GM13976 (cell line): ENCODE measurements at regions not wholly inside any gene's neighbourhood (a gene's known extent, or its start where the extent isn't known, plus 50 kb on each side); places are given as distances from the start of the nearest gene placed in this dataset.

ENCODE experiments used
- DNase-seq: peaks from one replicate; pipeline ENCODE4 v3.0.0; 2012; ENCODE audit warnings: low spot score
- in situ Hi-C: fragments of 300-500 bp; cut with MboI; formaldehyde crosslinking; loops from one replicate; pipeline ENCODE4 v1.12.0; 2022; ENCODE audit warnings: low sequenced_read_pairs, mixed read lengths, inconsistent platforms; ENCODE audit not compliant: unreplicated experiment
- TF ChIP-seq, protein P1 (sequence below): IDR thresholded peaks from 2 replicates; pipeline ENCODE4 v1.5.1; 2012; ENCODE audit warnings: borderline replicate concordance, mild to moderate bottlenecking; ENCODE audit not compliant: insufficient read depth; ENCODE audit errors: extremely low read depth, missing control alignments, control extremely low read depth

DNA sequence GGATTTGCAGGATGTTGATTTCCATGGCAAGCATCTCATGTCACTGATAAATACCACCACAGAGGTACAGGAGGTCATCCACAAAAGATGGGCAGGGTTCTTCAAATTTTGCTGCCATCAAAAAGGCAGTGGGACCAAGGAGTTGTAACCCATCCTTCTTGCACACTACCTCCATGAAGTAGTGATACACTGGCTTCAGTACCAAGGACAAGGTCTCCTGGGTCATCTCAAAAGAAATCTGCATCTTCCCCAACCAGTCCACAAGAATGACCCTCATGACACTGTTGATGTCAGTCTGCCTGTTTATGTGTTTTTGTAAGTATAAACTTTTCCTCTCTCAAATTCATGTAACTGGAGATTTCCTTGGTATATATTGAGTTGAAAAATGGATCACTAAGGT lies 298.2 kb downstream of the CDH9 start:
- no peak for DNase-seq
- TF ChIP-seq, protein P1, sequence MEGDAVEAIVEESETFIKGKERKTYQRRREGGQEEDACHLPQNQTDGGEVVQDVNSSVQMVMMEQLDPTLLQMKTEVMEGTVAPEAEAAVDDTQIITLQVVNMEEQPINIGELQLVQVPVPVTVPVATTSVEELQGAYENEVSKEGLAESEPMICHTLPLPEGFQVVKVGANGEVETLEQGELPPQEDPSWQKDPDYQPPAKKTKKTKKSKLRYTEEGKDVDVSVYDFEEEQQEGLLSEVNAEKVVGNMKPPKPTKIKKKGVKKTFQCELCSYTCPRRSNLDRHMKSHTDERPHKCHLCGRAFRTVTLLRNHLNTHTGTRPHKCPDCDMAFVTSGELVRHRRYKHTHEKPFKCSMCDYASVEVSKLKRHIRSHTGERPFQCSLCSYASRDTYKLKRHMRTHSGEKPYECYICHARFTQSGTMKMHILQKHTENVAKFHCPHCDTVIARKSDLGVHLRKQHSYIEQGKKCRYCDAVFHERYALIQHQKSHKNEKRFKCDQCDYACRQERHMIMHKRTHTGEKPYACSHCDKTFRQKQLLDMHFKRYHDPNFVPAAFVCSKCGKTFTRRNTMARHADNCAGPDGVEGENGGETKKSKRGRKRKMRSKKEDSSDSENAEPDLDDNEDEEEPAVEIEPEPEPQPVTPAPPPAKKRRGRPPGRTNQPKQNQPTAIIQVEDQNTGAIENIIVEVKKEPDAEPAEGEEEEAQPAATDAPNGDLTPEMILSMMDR: no peak
- in situ Hi-C loops: no loop called here

DNA sequence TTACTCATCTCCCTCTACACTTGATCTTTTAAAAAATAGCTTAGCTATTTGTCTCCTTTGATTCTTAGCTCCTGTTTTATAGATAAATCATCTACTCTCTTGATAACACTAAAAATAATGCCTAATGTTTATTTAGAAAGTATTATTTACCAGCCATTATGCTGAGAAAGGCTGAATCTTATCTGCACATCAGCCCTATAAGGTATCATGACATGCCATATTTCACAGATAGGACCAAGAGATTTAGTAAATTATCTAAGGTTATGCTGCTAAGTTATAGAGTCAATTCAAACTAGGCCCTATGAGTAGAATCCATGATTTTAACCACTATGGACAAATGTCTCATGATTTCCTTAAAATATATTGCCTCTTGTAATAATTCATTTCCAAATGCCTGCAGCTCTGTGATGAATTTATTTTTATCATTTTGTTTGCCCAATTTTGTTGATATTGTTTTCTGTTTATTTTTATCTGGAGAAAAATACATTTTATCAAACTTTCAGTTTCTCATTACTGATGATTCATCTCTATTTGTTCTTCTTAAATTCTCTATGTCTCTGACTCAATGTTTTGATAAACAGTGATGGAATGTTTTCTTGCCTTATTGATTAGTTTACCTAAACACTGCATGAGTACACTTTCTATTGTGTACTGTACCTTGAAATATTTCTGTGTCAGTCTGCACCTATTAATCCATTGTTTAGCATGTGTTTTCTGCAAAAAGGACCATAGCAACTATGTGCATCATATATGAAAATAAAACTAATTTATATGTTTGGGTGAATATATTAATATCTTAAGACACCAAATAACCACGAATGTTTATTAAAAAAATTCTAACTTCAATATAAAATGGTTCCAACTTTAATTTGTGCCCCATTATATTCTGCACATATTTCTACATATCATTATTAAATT lies 300.8 kb downstream of the CDH9 start:
- no peak for DNase-seq
- in situ Hi-C loops: no loop called here
- TF ChIP-seq, protein P1: no peak

DNA sequence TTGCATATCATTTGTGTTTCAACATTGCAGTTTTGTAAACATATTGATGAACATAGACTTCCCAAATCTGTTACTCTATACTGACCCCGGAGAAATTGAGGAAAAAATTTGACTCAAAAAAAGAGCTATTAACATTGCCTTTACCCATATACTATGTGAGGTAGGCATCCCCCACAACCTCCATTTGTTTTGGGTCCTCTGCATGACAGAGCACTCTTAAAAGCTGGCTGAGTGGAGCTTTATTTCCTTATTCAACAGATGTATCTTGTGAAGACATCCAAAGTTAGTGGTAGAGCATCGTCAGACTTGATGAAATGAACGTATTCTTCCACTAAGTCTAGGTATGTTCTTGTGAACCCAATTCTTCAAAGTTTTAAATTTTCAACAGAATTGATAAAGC lies 310.5 kb downstream of the CDH9 start:
- TF ChIP-seq, protein P1: no peak
- no peak for DNase-seq
- in situ Hi-C loops: no loop called here

DNA sequence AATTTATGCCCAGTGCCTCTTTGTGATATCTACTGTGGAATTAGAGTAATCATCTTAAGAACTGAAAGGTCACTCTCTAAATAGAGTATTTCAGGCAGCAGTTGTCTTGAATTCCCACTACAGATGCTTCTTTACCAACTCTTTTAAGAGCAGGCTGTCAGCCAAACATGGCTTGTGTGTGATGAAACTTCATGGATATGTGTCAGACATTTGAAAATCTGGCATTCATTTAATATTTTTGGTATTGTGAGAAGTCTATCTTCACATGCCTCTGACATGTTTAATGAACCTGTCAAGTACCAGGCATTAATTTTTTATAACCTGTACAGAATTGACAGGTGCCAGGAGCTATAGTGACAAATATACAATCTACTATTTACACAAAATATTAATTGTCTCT lies 318.6 kb downstream of the CDH9 start:
- TF ChIP-seq, protein P1: no peak
- in situ Hi-C loops: no loop called here

DNA sequence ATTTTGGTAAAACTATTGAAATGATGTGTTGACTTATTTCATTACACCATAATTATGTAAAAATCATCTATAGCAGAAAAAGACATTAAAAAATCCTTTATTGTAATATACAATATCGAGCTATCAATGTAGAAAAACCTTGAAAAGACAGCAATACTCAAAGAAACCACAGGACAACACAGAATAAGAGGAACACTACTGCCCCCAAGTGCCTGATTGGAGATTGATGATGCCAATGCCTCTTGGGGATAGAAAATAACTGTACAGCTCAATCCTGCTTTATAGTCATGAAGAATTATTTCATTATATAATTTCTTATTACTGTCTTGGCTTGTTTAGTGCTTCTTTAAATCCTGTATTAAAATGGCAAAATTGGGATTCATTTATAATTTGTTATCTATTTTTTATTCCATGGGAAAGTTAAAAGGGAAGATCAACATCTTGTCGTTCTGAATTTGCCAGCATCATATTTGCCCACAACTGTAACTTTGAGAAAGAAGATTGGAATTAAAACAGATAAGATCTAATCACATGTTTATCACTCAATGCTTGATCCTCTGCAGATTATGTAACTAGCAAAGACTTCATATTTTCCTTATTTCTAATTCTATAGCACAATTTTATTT lies 337.5 kb downstream of the CDH9 start:
- DNase-seq: peak; percentile 37
- in situ Hi-C loops: no loop called here
- TF ChIP-seq, protein P1: peak; percentile 44

More for the DNA sequence above, 318.6 kb downstream of the CDH9 start:
- no peak for DNase-seq

DNA sequence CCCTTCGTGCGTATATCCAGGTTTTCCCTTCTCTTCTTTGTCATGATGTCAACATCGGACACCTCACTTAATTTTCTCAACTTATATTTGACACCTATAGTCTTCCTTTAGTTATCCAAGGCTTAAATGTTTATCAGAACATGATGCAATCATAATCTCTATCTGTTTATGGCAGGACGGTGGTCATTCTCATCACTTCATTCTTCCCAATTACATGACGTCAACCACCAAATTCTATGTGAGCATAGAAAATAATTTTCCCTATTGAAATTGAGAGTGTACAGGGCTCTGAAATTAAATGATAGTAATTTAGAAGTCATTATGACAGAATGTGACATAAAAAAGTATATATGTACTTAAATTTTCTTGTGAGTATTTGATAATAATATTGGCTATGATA lies 345.4 kb downstream of the CDH9 start:
- in situ Hi-C loops: no loop called here
- no peak for DNase-seq
- TF ChIP-seq, protein P1: no peak
